Suprapubic skin (tissue), 4 donors: ENCODE measurements at regions not wholly inside any gene's neighbourhood (a gene's known extent, or its start where the extent isn't known, plus 50 kb on each side); places are given as distances from the start of the nearest gene placed in this dataset.
A peak's percentile ranks its signal among the peaks of the same experiment; 100 is the strongest.

Experiments used
- DNase-seq, 2 donors: peaks; one replicate each; pipeline ENCODE4 v3.0.0-alpha.2; 2019; ENCODE audit warnings: low spot score in 2 of 2
- H3K27ac ChIP-seq: fragments of 200-600 bp; sonication (generic); one replicate; pipeline ENCODE4 v1.5.1; 2019
- H3K27me3 ChIP-seq: fragments of 200-600 bp; sonication (generic); one replicate; pipeline ENCODE4 v1.5.1; 2019
- H3K36me3 ChIP-seq: fragments of 200-600 bp; sonication (generic); one replicate; pipeline ENCODE4 v1.5.1; 2019
- H3K4me1 ChIP-seq: fragments of 200-600 bp; sonication (generic); one replicate; pipeline ENCODE4 v1.5.1; 2019
- H3K4me3 ChIP-seq: fragments of 200-600 bp; sonication (generic); one replicate; pipeline ENCODE4 v1.5.1; 2019; ENCODE audit warnings: mild to moderate bottlenecking
- H3K9me3 ChIP-seq: fragments of 200-600 bp; sonication (generic); one replicate; pipeline ENCODE4 v1.5.1; 2019
- CTCF ChIP-seq, 2 donors: fragments of 200-600 bp in 1 of 2; fragments of 450-650 bp in 1 of 2; sonication (generic) in 1 of 2; IDR thresholded peaks; one replicate each; pipeline ENCODE4 v1.5.1; 2016 to 2019; ENCODE audit warnings: antibody characterized with exemption in 2 of 2, mild to moderate bottlenecking in 1 of 2, moderate library complexity in 1 of 2
- EP300 ChIP-seq: sonication (generic); formaldehyde crosslinking; IDR thresholded peaks from one replicate; pipeline ENCODE4 v1.6.1; 2017; ENCODE audit warnings: antibody characterized with exemption
- POLR2A ChIP-seq, 2 donors: fragments of 450-650 bp; IDR thresholded peaks; one replicate each; pipeline ENCODE4 v1.6.1; 2017; ENCODE audit warnings: antibody characterized with exemption in 2 of 2, mild to moderate bottlenecking in 2 of 2, moderate library complexity in 2 of 2
- POLR2AphosphoS5 ChIP-seq, 3 donors: sonication (generic); formaldehyde crosslinking; IDR thresholded peaks; one replicate each; pipeline ENCODE4 v1.6.1; 2017; ENCODE audit warnings: antibody characterized with exemption in 3 of 3
- WGBS: methylation state at CpG from one replicate; pipeline ENCODE4 v1.1.5; 2018; 5-methylcytosine and 5-hydroxymethylcytosine counted together

GRCh38 chr20:57791178-57791962 is 81.6 kb upstream of the PMEPA1 start:
- Histone ChIP-seq H3K27me3 (no peaks in the 10 kb centered on the region), H3K4me3 (no peak overlapping the region), H3K4me1 (no peaks in the 10 kb centered on the region), H3K36me3 (no peaks in the 10 kb centered on the region), H3K9me3 (no peaks in the 10 kb centered on the region), H3K27ac (no peak overlapping the region)
- no peak for TF ChIP-seq POLR2A (IDR thresholded peaks at IDR 0.05)
- no peak for TF ChIP-seq EP300
- no peak for TF ChIP-seq CTCF (IDR thresholded peaks at IDR 0.05)
- TF ChIP-seq POLR2AphosphoS5 (IDR thresholded peaks at IDR 0.05), result no peak
- peak; percentile 17 to 24 for DNase-seq
- WGBS, result 83% methylated on average over 15 of the region's 15 CpGs

DNA sequence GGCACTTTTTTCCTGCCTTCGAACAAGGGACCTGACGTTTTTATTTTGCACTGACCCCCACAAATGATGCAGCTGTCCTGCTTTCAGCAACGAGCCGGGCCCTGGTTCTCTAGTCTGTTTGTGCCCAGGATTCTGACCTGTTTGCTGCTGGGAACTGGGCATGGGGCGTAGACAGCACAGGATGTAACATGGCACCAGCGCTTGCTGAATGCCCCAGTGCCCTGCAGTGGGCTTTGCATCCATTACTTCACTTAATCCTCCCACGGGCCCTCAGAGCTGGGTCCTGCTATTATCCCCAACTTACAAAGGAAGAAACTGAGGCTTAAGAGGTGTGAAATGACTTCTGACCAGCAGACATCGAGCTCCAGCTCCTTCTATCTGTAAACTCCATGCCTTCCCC is 80.4 kb upstream of the PMEPA1 start:
- Histone ChIP-seq H3K27me3 (no peaks in the 10 kb centered on the region), H3K36me3 (no peaks in the 10 kb centered on the region), H3K4me3 (no peak overlapping the region), H3K27ac (no peak overlapping the region), H3K9me3 (no peaks in the 10 kb centered on the region), H3K4me1 (no peaks in the 10 kb centered on the region)
- DNase-seq, result peak; percentile 16 to 56
- TF ChIP-seq POLR2A (IDR thresholded peaks at IDR 0.05) (no peak), EP300 (no peak), CTCF (IDR thresholded peaks at IDR 0.05) (no peak), POLR2AphosphoS5 (IDR thresholded peaks at IDR 0.05) (no peak)
- 83% methylated on average over 8 of the region's 8 CpGs for WGBS

DNA sequence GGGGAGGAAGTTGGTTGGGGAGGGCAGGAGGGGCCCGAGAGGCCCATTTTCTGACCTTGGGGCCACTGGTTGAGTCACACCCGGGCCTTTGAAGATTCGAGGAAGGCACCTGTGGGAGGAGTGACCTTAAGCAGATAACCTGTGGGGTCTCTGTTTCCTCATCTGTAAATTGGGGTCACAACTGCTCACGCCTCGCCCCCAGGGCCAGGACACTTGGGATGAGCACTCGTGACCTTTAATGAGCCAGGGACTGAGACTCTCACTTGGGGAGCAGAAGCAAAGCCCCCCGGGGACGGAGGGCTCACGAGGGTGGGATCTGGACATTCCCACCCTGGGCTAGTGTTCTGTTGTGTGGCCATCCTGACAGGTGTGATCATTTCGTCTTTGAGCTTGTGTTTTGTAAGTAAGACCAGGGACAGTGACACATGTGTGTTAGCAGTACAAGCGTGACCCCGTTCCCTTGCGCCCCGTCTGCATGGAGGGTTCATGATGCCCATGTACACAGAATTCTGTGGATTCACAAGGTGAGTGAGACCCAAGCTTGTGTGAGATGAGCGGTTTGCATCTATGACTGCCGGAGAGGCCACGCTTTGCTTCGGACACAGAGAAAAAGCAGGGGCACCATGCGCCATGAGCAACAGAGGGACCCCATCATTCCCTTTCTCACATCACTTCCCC is 79.3 kb upstream of the PMEPA1 start:
- Histone ChIP-seq H3K4me1 (no peaks in the 10 kb centered on the region), H3K4me3 (no peak overlapping the region), H3K27ac (no peak overlapping the region), H3K36me3 (no peaks in the 10 kb centered on the region), H3K27me3 (no peaks in the 10 kb centered on the region), H3K9me3 (no peaks in the 10 kb centered on the region)
- 89% methylated on average over 19 of the region's 19 CpGs for WGBS
- peak; percentile 44 to 68 for DNase-seq
- TF ChIP-seq POLR2AphosphoS5 (IDR thresholded peaks at IDR 0.05) (no peak), CTCF (IDR thresholded peaks at IDR 0.05) (no peak), EP300 (no peak), POLR2A (IDR thresholded peaks at IDR 0.05) (no peak)

GRCh38 chr20:57787990-57788781 is 78.4 kb upstream of the PMEPA1 start:
- H3K27ac ChIP-seq, result no peak overlapping the region
- no peak for TF ChIP-seq POLR2A (IDR thresholded peaks at IDR 0.05)
- no peak for TF ChIP-seq EP300
- no peak for TF ChIP-seq POLR2AphosphoS5 (IDR thresholded peaks at IDR 0.05)
- no peak for TF ChIP-seq CTCF (IDR thresholded peaks at IDR 0.05)
- H3K9me3 ChIP-seq, result no peaks in the 10 kb centered on the region
- no peaks in the 10 kb centered on the region for H3K36me3 ChIP-seq
- H3K4me3 ChIP-seq, result no peak overlapping the region
- peak; percentile 46 to 59 for DNase-seq
- H3K27me3 ChIP-seq, result no peaks in the 10 kb centered on the region
- H3K4me1 ChIP-seq, result no peaks in the 10 kb centered on the region
- WGBS, result 85% methylated on average over 16 of the region's 17 CpGs
